ENCODE measurements at regions not wholly inside any gene's neighbourhood (a gene's known extent, or its start where the extent isn't known, plus 50 kb on each side); places are given as distances from the start of the nearest gene placed in this dataset.

DNA sequence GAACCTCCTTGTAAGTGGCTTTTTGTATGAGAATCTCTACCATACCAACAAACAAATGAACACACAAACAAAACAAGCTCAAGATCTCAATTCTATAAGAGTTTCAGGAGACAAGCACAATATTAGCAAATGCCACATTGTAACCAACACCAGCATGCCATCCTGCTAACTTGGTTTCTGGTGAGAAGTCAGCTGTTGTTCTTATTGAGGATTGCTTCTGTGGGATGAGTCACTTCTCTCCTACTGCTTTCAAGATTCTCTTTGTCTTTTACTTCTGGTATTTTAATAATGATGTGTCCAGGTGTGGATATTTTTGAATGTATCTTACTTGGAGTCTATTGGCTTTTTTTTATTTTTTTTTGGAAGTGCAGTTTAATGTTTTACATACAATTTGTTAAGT lies 131.7 kb downstream of the BCL2L11 start:
- TF ChIP-seq, protein P1, sequence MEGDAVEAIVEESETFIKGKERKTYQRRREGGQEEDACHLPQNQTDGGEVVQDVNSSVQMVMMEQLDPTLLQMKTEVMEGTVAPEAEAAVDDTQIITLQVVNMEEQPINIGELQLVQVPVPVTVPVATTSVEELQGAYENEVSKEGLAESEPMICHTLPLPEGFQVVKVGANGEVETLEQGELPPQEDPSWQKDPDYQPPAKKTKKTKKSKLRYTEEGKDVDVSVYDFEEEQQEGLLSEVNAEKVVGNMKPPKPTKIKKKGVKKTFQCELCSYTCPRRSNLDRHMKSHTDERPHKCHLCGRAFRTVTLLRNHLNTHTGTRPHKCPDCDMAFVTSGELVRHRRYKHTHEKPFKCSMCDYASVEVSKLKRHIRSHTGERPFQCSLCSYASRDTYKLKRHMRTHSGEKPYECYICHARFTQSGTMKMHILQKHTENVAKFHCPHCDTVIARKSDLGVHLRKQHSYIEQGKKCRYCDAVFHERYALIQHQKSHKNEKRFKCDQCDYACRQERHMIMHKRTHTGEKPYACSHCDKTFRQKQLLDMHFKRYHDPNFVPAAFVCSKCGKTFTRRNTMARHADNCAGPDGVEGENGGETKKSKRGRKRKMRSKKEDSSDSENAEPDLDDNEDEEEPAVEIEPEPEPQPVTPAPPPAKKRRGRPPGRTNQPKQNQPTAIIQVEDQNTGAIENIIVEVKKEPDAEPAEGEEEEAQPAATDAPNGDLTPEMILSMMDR (IDR thresholded peaks at IDR 0.05) = no peak
- no peak for TF ChIP-seq EZH2 (IDR thresholded peaks at IDR 0.05)
- TF ChIP-seq EZH2phosphoT487 (IDR thresholded peaks at IDR 0.05) = no peak

Data from neural progenitor cell (in vitro differentiated cells).